SK-N-MC (cell line): ENCODE measurements at regions not wholly inside any gene's neighbourhood (a gene's known extent, or its start where the extent isn't known, plus 50 kb on each side); places are given as distances from the start of the nearest gene placed in this dataset.

ENCODE experiments used
- EZH2 ChIP-seq: fragments of 200-600 bp; sonication (generic); IDR thresholded peaks from one replicate; pipeline ENCODE4 v1.6.1; 2017; ENCODE audit warnings: antibody characterized with exemption
- POLR2AphosphoS5 ChIP-seq: IDR thresholded peaks from 2 replicates; pipeline ENCODE4 v1.6.1; 2012; ENCODE audit warnings: mild to moderate bottlenecking, low read depth, low read length, borderline replicate concordance

- TF ChIP-seq EZH2 (no peak), POLR2AphosphoS5 (no peak)
Measured at GRCh38 chr6:101263596-101263995, 129.9 kb upstream of the GRIK2 start.
